ENCODE measurements at regions not wholly inside any gene's neighbourhood (a gene's known extent, or its start where the extent isn't known, plus 50 kb on each side); places are given as distances from the start of the nearest gene placed in this dataset.

GRCh38 chr4:130021706-130022105 lies 925.8 kb downstream of the C4orf33 start:
- Mint-ChIP-seq H3K9me3 (ENCODE audit: low read depth) (no peaks in the 10 kb centered on the region), H3K27me3 (ENCODE audit: low read depth) (no peaks in the 10 kb centered on the region), H3K4me3 (ENCODE audit: unreplicated experiment) (no peak overlapping the region), H3K27ac (ENCODE audit: unreplicated experiment) (no peak overlapping the region), H3K4me1 (ENCODE audit: low read depth) (peaks cover 4% of the 10 kb centered on the region), H3K36me3 (ENCODE audit: low read depth) (no peaks in the 10 kb centered on the region)
- no peak for TF ChIP-seq CTCF (IDR thresholded peaks at IDR 0.05)
- DNase-seq (ENCODE audit: low spot score): no peak

GRCh38 chr4:130023088-130023487 lies 927.1 kb downstream of the C4orf33 start:
- H3K4me1 Mint-ChIP-seq (ENCODE audit: low read depth): peaks cover 10% of the 10 kb centered on the region
- no peaks in the 10 kb centered on the region for H3K36me3 Mint-ChIP-seq (ENCODE audit: low read depth)
- H3K27me3 Mint-ChIP-seq (ENCODE audit: low read depth): no peaks in the 10 kb centered on the region

GRCh38 chr4:130025701-130026100 lies 929.7 kb downstream of the C4orf33 start:
- Mint-ChIP-seq H3K27me3 (ENCODE audit: low read depth) (no peaks in the 10 kb centered on the region), H3K9me3 (ENCODE audit: low read depth) (no peaks in the 10 kb centered on the region), H3K4me1 (ENCODE audit: low read depth) (peaks cover 10% of the 10 kb centered on the region), H3K4me3 (ENCODE audit: unreplicated experiment) (no peak overlapping the region), H3K36me3 (ENCODE audit: low read depth) (no peaks in the 10 kb centered on the region), H3K27ac (ENCODE audit: unreplicated experiment) (no peak overlapping the region)
- no peak for TF ChIP-seq CTCF (IDR thresholded peaks at IDR 0.05)
- DNase-seq (ENCODE audit: low spot score): no peak

More at GRCh38 chr4:130023088-130023487, 927.1 kb downstream of the C4orf33 start:
- no peak for TF ChIP-seq CTCF (IDR thresholded peaks at IDR 0.05)
- Mint-ChIP-seq H3K9me3 (ENCODE audit: low read depth) (no peaks in the 10 kb centered on the region), H3K4me3 (ENCODE audit: unreplicated experiment) (no peak overlapping the region), H3K27ac (ENCODE audit: unreplicated experiment) (no peak overlapping the region)
- DNase-seq (ENCODE audit: low spot score): no peak

- no peaks in the 10 kb centered on the region for H3K9me3 Mint-ChIP-seq (ENCODE audit: low read depth)
- H3K27ac Mint-ChIP-seq (ENCODE audit: unreplicated experiment): no peak overlapping the region
- no peak overlapping the region for H3K4me3 Mint-ChIP-seq (ENCODE audit: unreplicated experiment)
- no peak for DNase-seq (ENCODE audit: low spot score)
- peaks cover 10% of the 10 kb centered on the region for H3K4me1 Mint-ChIP-seq (ENCODE audit: low read depth)
- H3K27me3 Mint-ChIP-seq (ENCODE audit: low read depth): no peaks in the 10 kb centered on the region
- no peak for TF ChIP-seq CTCF (IDR thresholded peaks at IDR 0.05)
- no peaks in the 10 kb centered on the region for H3K36me3 Mint-ChIP-seq (ENCODE audit: low read depth)
Observed at GRCh38 chr4:130026185-130026584, 930.2 kb downstream of the C4orf33 start.

- Mint-ChIP-seq H3K27me3 (ENCODE audit: low read depth) (no peaks in the 10 kb centered on the region), H3K27ac (ENCODE audit: unreplicated experiment) (no peak overlapping the region), H3K9me3 (ENCODE audit: low read depth) (no peaks in the 10 kb centered on the region), H3K4me3 (ENCODE audit: unreplicated experiment) (no peak overlapping the region), H3K36me3 (ENCODE audit: low read depth) (no peaks in the 10 kb centered on the region), H3K4me1 (ENCODE audit: low read depth) (peaks cover 9% of the 10 kb centered on the region)
- no peak for DNase-seq (ENCODE audit: low spot score)
- no peak for TF ChIP-seq CTCF (IDR thresholded peaks at IDR 0.05)
Observed at GRCh38 chr4:130027973-130028372, 932.0 kb downstream of the C4orf33 start.

All from chondrocyte (in vitro differentiated cells).